ENCODE measurements at regions not wholly inside any gene's neighbourhood (a gene's known extent, or its start where the extent isn't known, plus 50 kb on each side); places are given as distances from the start of the nearest gene placed in this dataset.
"Not testable (repeated sequence)": the region's sequence is repeated elsewhere in the genome, so short reads cannot be mapped to it uniquely, and the experiment has no call there.

DNA sequence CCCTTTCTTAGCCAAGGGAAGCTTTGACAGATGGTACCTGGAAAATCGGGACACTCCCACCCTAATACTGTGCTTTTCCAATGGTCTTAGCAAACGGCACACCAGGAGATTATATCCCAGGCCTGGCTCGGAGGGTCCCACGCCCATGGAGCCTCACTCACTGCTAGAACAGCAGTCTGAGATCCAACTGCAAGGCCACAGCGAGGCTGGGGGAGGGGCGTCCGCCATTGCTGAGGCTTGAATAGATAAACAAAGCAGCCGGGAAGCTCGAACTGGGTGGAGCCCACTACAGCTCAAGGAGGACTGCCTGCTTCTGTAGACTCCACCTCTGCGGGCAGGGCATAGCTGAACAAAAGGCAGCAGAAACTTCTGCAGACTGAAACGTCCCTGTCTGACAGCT, 225.6 kb upstream of the EDNRA start:
- H3K9me3 ChIP-seq (ENCODE audit: control extremely low read depth in 1 of 5, control insufficient read depth in 4 of 5, insufficient read depth in 2 of 5, low read depth in 1 of 5, low read length in 4 of 5); DNase-seq; H3K4me3 ChIP-seq (ENCODE audit: control insufficient read depth in 1 of 7, extremely low read depth in 1 of 7, insufficient read depth in 4 of 7, low read depth in 2 of 7, low read length in 6 of 7); H3K27me3 ChIP-seq (replicated peaks in 2 of 5; ENCODE audit: control insufficient read depth in 4 of 5, insufficient read depth in 5 of 5, low read length in 4 of 5); H3K27ac ChIP-seq (ENCODE audit: insufficient read depth in 1 of 2, low read depth in 1 of 2, low read length in 2 of 2, poor library complexity in 1 of 2, severe bottlenecking in 2 of 2); CTCF ChIA-PET; H3K36me3 ChIP-seq (ENCODE audit: control insufficient read depth in 4 of 4, insufficient read depth in 4 of 4, low read length in 3 of 4); POLR2A ChIA-PET; H3K4me1 ChIP-seq (ENCODE audit: control extremely low read depth in 1 of 4, control insufficient read depth in 4 of 4, insufficient read depth in 4 of 4, low read length in 3 of 4): not testable (repeated sequence)
- 91% methylated on average over 11 of the region's 11 CpGs for WGBS (ENCODE audit: insufficient coverage)

DNA sequence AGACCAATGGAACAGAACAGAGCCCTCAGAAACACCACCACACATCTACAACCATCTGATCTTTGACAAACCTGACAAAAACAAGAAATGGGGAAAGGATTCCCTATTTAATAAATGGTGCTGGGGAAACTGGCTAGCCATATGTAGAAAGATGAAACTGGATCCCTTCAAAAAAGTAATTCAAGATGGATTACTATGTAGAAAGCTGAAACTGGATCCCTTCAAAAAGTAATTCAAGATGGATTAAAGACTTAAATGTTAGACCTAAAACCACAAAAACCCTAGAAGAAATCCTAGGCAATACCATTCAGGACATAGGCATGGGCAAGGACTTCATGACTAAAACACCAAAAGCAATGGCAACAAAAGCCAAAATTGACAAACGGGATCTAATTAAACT, 221.6 kb upstream of the EDNRA start:
- H3K27me3 ChIP-seq (replicated peaks in 2 of 5; ENCODE audit: control insufficient read depth in 4 of 5, insufficient read depth in 5 of 5, low read length in 4 of 5); POLR2A ChIA-PET: not testable (repeated sequence)
- no CpG with 5 or more reads among the region's 1 CpG for WGBS (ENCODE audit: insufficient coverage)

DNA sequence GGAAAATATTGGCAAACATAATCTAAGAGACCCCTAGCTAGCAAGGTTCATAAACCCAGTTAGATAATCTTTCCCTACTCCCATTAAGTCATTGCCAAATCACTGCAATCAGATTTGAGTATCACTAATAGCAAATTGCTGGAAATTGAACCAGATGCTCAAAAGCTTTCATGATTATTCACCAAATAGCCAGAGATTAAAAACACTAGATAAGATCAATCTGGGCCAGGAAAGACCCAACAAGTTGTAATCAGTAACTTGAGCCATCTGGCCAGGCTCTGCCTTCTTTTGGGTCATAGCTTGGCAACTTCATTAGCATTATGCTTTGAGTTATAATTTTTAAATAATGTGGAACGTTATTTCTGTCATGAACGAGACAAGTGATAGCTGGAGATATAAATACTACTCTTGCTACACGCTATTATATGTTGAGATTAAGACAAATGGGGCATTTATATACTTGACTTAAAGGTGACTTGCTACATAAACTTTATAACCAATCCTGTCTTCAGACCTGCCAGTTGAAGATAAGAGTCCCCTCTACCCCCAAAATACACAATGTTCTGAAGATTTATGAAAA, 196.6 kb upstream of the EDNRA start:
- CTCF ChIA-PET, result no interaction called here
- H3K36me3 ChIP-seq (ENCODE audit: control insufficient read depth in 4 of 4, insufficient read depth in 4 of 4, low read length in 3 of 4), result no peaks in the 10 kb centered on the region
- peaks cover 0 to 3% (median 0%) of the 10 kb centered on the region in 5 experiments for H3K9me3 ChIP-seq (ENCODE audit: control extremely low read depth in 1 of 5, control insufficient read depth in 4 of 5, insufficient read depth in 2 of 5, low read depth in 1 of 5, low read length in 4 of 5)
- POLR2A ChIA-PET, result no interaction called here
- no peak overlapping the region for H3K27ac ChIP-seq (ENCODE audit: insufficient read depth in 1 of 2, low read depth in 1 of 2, low read length in 2 of 2, poor library complexity in 1 of 2, severe bottlenecking in 2 of 2)
- H3K27me3 ChIP-seq (replicated peaks in 2 of 5; ENCODE audit: control insufficient read depth in 4 of 5, insufficient read depth in 5 of 5, low read length in 4 of 5), result no peaks in the 10 kb centered on the region
- H3K4me1 ChIP-seq (ENCODE audit: control extremely low read depth in 1 of 4, control insufficient read depth in 4 of 4, insufficient read depth in 4 of 4, low read length in 3 of 4), result no peaks in the 10 kb centered on the region
- DNase-seq, result no peak
- WGBS (ENCODE audit: insufficient coverage), result no CpG with 5 or more reads among the region's 3 CpGs
- no peak overlapping the region for H3K4me3 ChIP-seq (ENCODE audit: control insufficient read depth in 1 of 7, extremely low read depth in 1 of 7, insufficient read depth in 4 of 7, low read depth in 2 of 7, low read length in 6 of 7)

More for the DNA sequence above, 221.6 kb upstream of the EDNRA start:
- DNase-seq; CTCF ChIA-PET; H3K4me3 ChIP-seq (ENCODE audit: control insufficient read depth in 1 of 7, extremely low read depth in 1 of 7, insufficient read depth in 4 of 7, low read depth in 2 of 7, low read length in 6 of 7); H3K36me3 ChIP-seq (ENCODE audit: control insufficient read depth in 4 of 4, insufficient read depth in 4 of 4, low read length in 3 of 4); H3K9me3 ChIP-seq (ENCODE audit: control extremely low read depth in 1 of 5, control insufficient read depth in 4 of 5, insufficient read depth in 2 of 5, low read depth in 1 of 5, low read length in 4 of 5); H3K27ac ChIP-seq (ENCODE audit: insufficient read depth in 1 of 2, low read depth in 1 of 2, low read length in 2 of 2, poor library complexity in 1 of 2, severe bottlenecking in 2 of 2); H3K4me1 ChIP-seq (ENCODE audit: control extremely low read depth in 1 of 4, control insufficient read depth in 4 of 4, insufficient read depth in 4 of 4, low read length in 3 of 4): not testable (repeated sequence)

DNA sequence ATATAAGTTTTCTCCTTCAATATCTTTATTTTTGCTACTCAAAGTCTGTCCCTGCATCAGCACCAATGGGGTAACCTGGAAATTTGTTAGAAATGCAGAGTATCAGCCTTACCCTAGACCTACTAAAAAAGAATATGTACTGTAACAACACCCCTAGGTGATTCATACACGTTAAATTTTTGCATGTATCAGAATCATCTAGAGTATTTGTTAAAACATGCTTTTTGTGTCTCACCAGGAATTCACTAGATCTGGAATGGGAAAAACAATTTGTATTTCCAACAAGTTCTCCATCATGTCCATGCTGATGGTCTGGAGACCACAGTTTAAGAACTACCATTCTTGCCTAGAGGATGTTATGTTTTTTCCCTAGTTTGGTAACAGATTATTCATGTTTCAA, 196.0 kb upstream of the EDNRA start:
- no peaks in the 10 kb centered on the region for H3K27me3 ChIP-seq (replicated peaks in 2 of 5; ENCODE audit: control insufficient read depth in 4 of 5, insufficient read depth in 5 of 5, low read length in 4 of 5)

DNA sequence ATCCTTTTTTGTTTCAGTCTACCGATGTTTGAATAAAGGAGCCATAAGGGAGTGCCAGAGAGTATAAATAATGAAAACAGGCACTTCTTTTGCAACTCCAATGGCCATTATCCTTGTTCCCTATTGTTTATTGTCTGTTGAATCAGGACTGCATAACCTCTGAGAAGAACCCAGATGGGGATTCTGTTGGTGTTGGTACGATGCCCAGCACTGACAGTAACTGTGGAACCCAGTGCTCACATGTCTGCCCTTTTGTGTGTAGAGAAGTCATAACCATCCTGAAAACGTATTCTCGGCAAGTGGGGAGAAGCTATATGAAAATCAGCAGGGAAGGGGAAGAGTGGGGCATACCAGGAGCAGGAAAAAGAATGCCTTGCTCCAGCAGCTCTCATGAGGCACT, 195.1 kb upstream of the EDNRA start:
- ChIA-PET CTCF (interaction anchor here (0.7 kb wide), 1 partner anchor 10 kb away, joined by 3 read pairs; no protein-coding TSS in a partner anchor), POLR2A (no interaction called here)
- Histone ChIP-seq H3K4me1 (ENCODE audit: control extremely low read depth in 1 of 4, control insufficient read depth in 4 of 4, insufficient read depth in 4 of 4, low read length in 3 of 4) (no peaks in the 10 kb centered on the region), H3K27me3 (replicated peaks in 2 of 5; ENCODE audit: control insufficient read depth in 4 of 5, insufficient read depth in 5 of 5, low read length in 4 of 5) (no peaks in the 10 kb centered on the region), H3K27ac (ENCODE audit: insufficient read depth in 1 of 2, low read depth in 1 of 2, low read length in 2 of 2, poor library complexity in 1 of 2, severe bottlenecking in 2 of 2) (no peak overlapping the region), H3K9me3 (ENCODE audit: control extremely low read depth in 1 of 5, control insufficient read depth in 4 of 5, insufficient read depth in 2 of 5, low read depth in 1 of 5, low read length in 4 of 5) (no peaks in the 10 kb centered on the region), H3K4me3 (ENCODE audit: control insufficient read depth in 1 of 7, extremely low read depth in 1 of 7, insufficient read depth in 4 of 7, low read depth in 2 of 7, low read length in 6 of 7) (no peak overlapping the region), H3K36me3 (ENCODE audit: control insufficient read depth in 4 of 4, insufficient read depth in 4 of 4, low read length in 3 of 4) (no peaks in the 10 kb centered on the region)
- WGBS (ENCODE audit: insufficient coverage), result 100% methylated on average over 1 of the region's 4 CpGs
- DNase-seq, result no peak

More for the DNA sequence above, 196.0 kb upstream of the EDNRA start:
- H3K36me3 ChIP-seq (ENCODE audit: control insufficient read depth in 4 of 4, insufficient read depth in 4 of 4, low read length in 3 of 4), result no peaks in the 10 kb centered on the region
- 88% methylated on average over 1 of the region's 1 CpG for WGBS (ENCODE audit: insufficient coverage)
- no peak for DNase-seq
- H3K9me3 ChIP-seq (ENCODE audit: control extremely low read depth in 1 of 5, control insufficient read depth in 4 of 5, insufficient read depth in 2 of 5, low read depth in 1 of 5, low read length in 4 of 5), result peaks cover 0 to 2% (median 0%) of the 10 kb centered on the region in 5 experiments
- ChIA-PET CTCF (no interaction called here), POLR2A (no interaction called here)
- no peak overlapping the region for H3K4me3 ChIP-seq (ENCODE audit: control insufficient read depth in 1 of 7, extremely low read depth in 1 of 7, insufficient read depth in 4 of 7, low read depth in 2 of 7, low read length in 6 of 7)
- no peak overlapping the region for H3K27ac ChIP-seq (ENCODE audit: insufficient read depth in 1 of 2, low read depth in 1 of 2, low read length in 2 of 2, poor library complexity in 1 of 2, severe bottlenecking in 2 of 2)
- no peaks in the 10 kb centered on the region for H3K4me1 ChIP-seq (ENCODE audit: control extremely low read depth in 1 of 4, control insufficient read depth in 4 of 4, insufficient read depth in 4 of 4, low read length in 3 of 4)

DNA sequence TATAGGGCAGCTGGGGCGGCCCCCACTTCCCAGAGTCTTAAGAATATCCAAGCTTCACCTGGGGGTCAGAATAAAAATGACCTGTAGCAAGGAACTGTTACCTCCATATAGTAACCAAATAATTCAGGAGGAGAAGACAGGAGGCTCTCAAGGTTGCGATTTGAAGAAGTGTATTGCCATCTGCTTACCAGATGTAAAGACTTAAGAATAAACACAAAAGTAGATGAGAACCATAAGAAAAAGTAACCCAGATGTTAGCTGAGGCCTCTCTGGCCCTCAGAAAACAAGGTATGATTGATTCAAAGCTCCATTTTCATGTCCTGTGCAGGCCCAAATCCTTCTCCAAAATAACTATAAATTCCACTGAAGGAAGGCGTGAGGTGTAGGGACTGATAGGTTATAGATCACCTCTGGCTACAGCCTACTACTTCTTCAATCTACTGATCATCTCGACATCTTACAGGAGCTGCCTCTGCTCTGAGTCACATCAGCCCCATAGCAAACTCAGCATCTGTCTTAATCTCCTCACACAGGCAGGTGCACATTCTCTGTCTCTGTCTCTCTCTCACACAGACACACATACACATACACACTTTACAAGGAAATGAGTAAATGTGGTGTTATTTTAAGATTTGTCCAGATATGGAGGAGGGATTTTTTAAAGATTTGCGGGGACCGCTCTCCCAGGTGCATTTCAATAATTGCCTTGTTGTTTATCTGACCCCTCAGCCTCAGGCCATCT, 193.9 kb upstream of the EDNRA start:
- H3K36me3 ChIP-seq (ENCODE audit: control insufficient read depth in 4 of 4, insufficient read depth in 4 of 4, low read length in 3 of 4), result no peaks in the 10 kb centered on the region
- CTCF ChIA-PET, result no interaction called here
- no peaks in the 10 kb centered on the region for H3K27me3 ChIP-seq (replicated peaks in 2 of 5; ENCODE audit: control insufficient read depth in 4 of 5, insufficient read depth in 5 of 5, low read length in 4 of 5)
- WGBS (ENCODE audit: insufficient coverage), result 100% methylated on average over 2 of the region's 6 CpGs
- no peaks in the 10 kb centered on the region for H3K9me3 ChIP-seq (ENCODE audit: control extremely low read depth in 1 of 5, control insufficient read depth in 4 of 5, insufficient read depth in 2 of 5, low read depth in 1 of 5, low read length in 4 of 5)
- no peak overlapping the region for H3K27ac ChIP-seq (ENCODE audit: insufficient read depth in 1 of 2, low read depth in 1 of 2, low read length in 2 of 2, poor library complexity in 1 of 2, severe bottlenecking in 2 of 2)
- no peaks in the 10 kb centered on the region for H3K4me1 ChIP-seq (ENCODE audit: control extremely low read depth in 1 of 4, control insufficient read depth in 4 of 4, insufficient read depth in 4 of 4, low read length in 3 of 4)
- no peak for DNase-seq
- no peak overlapping the region for H3K4me3 ChIP-seq (ENCODE audit: control insufficient read depth in 1 of 7, extremely low read depth in 1 of 7, insufficient read depth in 4 of 7, low read depth in 2 of 7, low read length in 6 of 7)
- POLR2A ChIA-PET, result no interaction called here

DNA sequence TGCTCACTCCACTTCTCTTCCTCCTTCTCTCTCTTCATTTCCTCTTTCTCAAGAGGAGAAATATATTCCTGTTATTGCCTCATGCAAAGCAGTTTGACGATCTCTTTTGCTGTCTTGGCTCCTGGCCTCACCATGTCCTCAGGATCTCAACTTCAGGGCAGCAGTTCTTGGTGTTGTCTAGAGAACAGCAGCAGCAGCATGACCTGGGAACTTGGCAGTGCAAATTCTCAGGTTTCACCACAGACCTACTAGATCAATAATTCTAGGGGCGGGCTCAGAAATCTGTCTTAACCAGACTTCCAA, 193.4 kb upstream of the EDNRA start:
- no peak overlapping the region for H3K4me3 ChIP-seq (ENCODE audit: control insufficient read depth in 1 of 7, extremely low read depth in 1 of 7, insufficient read depth in 4 of 7, low read depth in 2 of 7, low read length in 6 of 7)
- DNase-seq, result no peak
- H3K36me3 ChIP-seq (ENCODE audit: control insufficient read depth in 4 of 4, insufficient read depth in 4 of 4, low read length in 3 of 4), result no peaks in the 10 kb centered on the region
- WGBS (ENCODE audit: insufficient coverage), result 9% methylated on average over 1 of the region's 2 CpGs
- ChIA-PET POLR2A (no interaction called here), CTCF (no interaction called here)
- no peaks in the 10 kb centered on the region for H3K27me3 ChIP-seq (replicated peaks in 2 of 5; ENCODE audit: control insufficient read depth in 4 of 5, insufficient read depth in 5 of 5, low read length in 4 of 5)
- no peaks in the 10 kb centered on the region for H3K9me3 ChIP-seq (ENCODE audit: control extremely low read depth in 1 of 5, control insufficient read depth in 4 of 5, insufficient read depth in 2 of 5, low read depth in 1 of 5, low read length in 4 of 5)
- H3K4me1 ChIP-seq (ENCODE audit: control extremely low read depth in 1 of 4, control insufficient read depth in 4 of 4, insufficient read depth in 4 of 4, low read length in 3 of 4), result no peaks in the 10 kb centered on the region
- no peak overlapping the region for H3K27ac ChIP-seq (ENCODE audit: insufficient read depth in 1 of 2, low read depth in 1 of 2, low read length in 2 of 2, poor library complexity in 1 of 2, severe bottlenecking in 2 of 2)

Measured in common myeloid progenitor, CD34-positive (primary cell).